HCT116 (cell line): ENCODE measurements at regions not wholly inside any gene's neighbourhood (a gene's known extent, or its start where the extent isn't known, plus 50 kb on each side); places are given as distances from the start of the nearest gene placed in this dataset.
A peak's percentile ranks its signal among the peaks of the same experiment; 100 is the strongest.

Experiments used
- ATAC-seq: fragments of 200-7000 bp; cut with Tn5 transposase; 2 replicates; pipeline ENCODE4 v1.9.1; 2020; ENCODE audit warnings: mild to moderate bottlenecking, moderate library complexity
- BruUV-seq: library from RNA; stranded (reverse); fragments of 400-500 nt; replicated peaks from 2 replicates; lab custom pipeline; 2021; lab: Mats Ljungman, UMichigan
- CTCF ChIA-PET: fragments of 300-600 bp; sonication (Branson Sonifier 250); formaldehyde crosslinking; loops from one replicate; lab custom pipeline; 2021; ENCODE audit warnings: antibody characterized with exemption; lab: Charles Lee
- POLR2A ChIA-PET: fragments of 300-600, 350-600 bp; sonication (Branson Sonifier 250); formaldehyde crosslinking; loops from one replicate; lab custom pipeline; 2021; ENCODE audit warnings: antibody characterized with exemption; lab: Charles Lee
- RAD21 ChIA-PET, 2 experiments: fragments of 300-600 bp; sonication (Branson Sonifier 250); formaldehyde crosslinking; loops; one replicate each; lab custom pipeline; 2023; ENCODE audit warnings: low total read pairs in 2 of 2; ENCODE audit not compliant: uncharacterized antibody in 2 of 2, unreplicated experiment in 2 of 2, low non-redundant PET in 1 of 2; lab: Charles Lee
- DNase-seq: peaks from one replicate; pipeline ENCODE4 v3.0.0-alpha.2; 2010; ENCODE audit warnings: low read depth, low spot score
- H2AFZ ChIP-seq: fragments of 200-600 bp; shearing (Covaris generic), sonication (generic); 2 replicates; pipeline ENCODE4 v1.6.1; 2017; ENCODE audit warnings: low read depth, mixed run types, mixed read lengths, antibody characterized with exemption, low read length; ENCODE audit not compliant: poor library complexity, severe bottlenecking
- H3K27ac ChIP-seq: 2 replicates; pipeline ENCODE4 v1.5.1; 2012; ENCODE audit warnings: low read depth, low read length
- H3K27me3 ChIP-seq: fragments of 200-600 bp; sonication (generic); 2 replicates; pipeline ENCODE4 v1.6.1; 2016; ENCODE audit warnings: mixed run types, low read length, mixed read lengths; ENCODE audit not compliant: insufficient read depth
- H3K36me3 ChIP-seq, 2 experiments: fragments of 200-500 bp in 1 of 2; fragments of 200-600 bp in 1 of 2; sonication (Bioruptor generic) in 1 of 2; sonication (generic) in 1 of 2; 2 replicates each; pipeline versions ENCODE4 v1.5.1 to v1.6.1; 2014 to 2016; ENCODE audit warnings: low read length in 2 of 2, inconsistent platforms in 1 of 2, mixed read lengths in 1 of 2, mixed run types in 1 of 2; ENCODE audit not compliant: insufficient read depth in 2 of 2, control insufficient read depth in 1 of 2
- H3K4me1 ChIP-seq, 2 experiments: fragments of 200-600 bp in 1 of 2; sonication (generic) in 1 of 2; 2 replicates each; pipeline versions ENCODE4 v1.5.1 to v1.6.1; 2012 to 2017; ENCODE audit warnings: low read length in 2 of 2, inconsistent platforms in 1 of 2, mild to moderate bottlenecking in 1 of 2, mixed read lengths in 1 of 2, mixed run types in 1 of 2, moderate library complexity in 1 of 2; ENCODE audit not compliant: insufficient read depth in 2 of 2, control insufficient read depth in 1 of 2
- H3K4me2 ChIP-seq: fragments of 200-600 bp; sonication (generic); 2 replicates; pipeline ENCODE4 v1.6.1; 2017; ENCODE audit warnings: mixed run types, low read length, mixed read lengths
- H3K4me3 ChIP-seq, 2 experiments: fragments of 200-600 bp in 1 of 2; sonication (generic) in 1 of 2; replicated peaks in 1 of 2; 2 replicates each; pipeline ENCODE4 v1.5.1; 2011 to 2016; ENCODE audit warnings: low read length in 2 of 2, control low read depth in 1 of 2, low read depth in 1 of 2, mild to moderate bottlenecking in 1 of 2, mixed read lengths in 1 of 2, mixed run types in 1 of 2
- H3K79me2 ChIP-seq: fragments of 200-600 bp; sonication (generic); 2 replicates; pipeline ENCODE4 v1.6.1; 2017; ENCODE audit warnings: mild to moderate bottlenecking, mixed run types, low read length, moderate library complexity, mixed read lengths; ENCODE audit not compliant: insufficient read depth
- H3K9ac ChIP-seq: fragments of 200-600 bp; sonication (generic); 2 replicates; pipeline ENCODE4 v1.6.1; 2016; ENCODE audit warnings: low read length, mixed read lengths
- H3K9me2 ChIP-seq: fragments of 200-600 bp; sonication (generic), shearing (Covaris generic); 2 replicates; pipeline ENCODE4 v1.6.1; 2017; ENCODE audit warnings: mixed run types, mild to moderate bottlenecking, moderate library complexity; ENCODE audit not compliant: insufficient read depth
- H3K9me3 ChIP-seq, 2 experiments: fragments of 200-500 bp in 1 of 2; fragments of 200-600 bp in 1 of 2; sonication (Bioruptor generic) in 1 of 2; sonication (generic) in 1 of 2; 2 replicates each; pipeline ENCODE4 v1.6.1; 2014 to 2017; ENCODE audit warnings: low read length in 2 of 2, mixed read lengths in 2 of 2, inconsistent platforms in 1 of 2, low read depth in 1 of 2, mild to moderate bottlenecking in 1 of 2, mixed run types in 1 of 2, moderate library complexity in 1 of 2; ENCODE audit not compliant: control insufficient read depth in 1 of 2, insufficient read depth in 1 of 2
- H4K20me1 ChIP-seq: fragments of 200-600 bp; sonication (generic), shearing (Covaris generic); 2 replicates; pipeline ENCODE4 v1.6.1; 2017; ENCODE audit warnings: mixed run types, mild to moderate bottlenecking, moderate library complexity; ENCODE audit not compliant: insufficient read depth
- ELF1 ChIP-seq: IDR thresholded peaks from 2 replicates; pipeline ENCODE4 v1.6.1; 2012; ENCODE audit warnings: low read depth, borderline replicate concordance
- EZH2 ChIP-seq: fragments of 200-600 bp; sonication (generic); IDR thresholded peaks from 2 replicates; pipeline ENCODE4 v1.6.1; 2017; ENCODE audit warnings: antibody characterized with exemption, mixed run types
- FOSL1 ChIP-seq: IDR thresholded peaks from 2 replicates; pipeline ENCODE4 v1.6.1; 2012; ENCODE audit warnings: low read depth
- POLR2A ChIP-seq: IDR thresholded peaks from 2 replicates; pipeline ENCODE4 v1.7.0; 2011; ENCODE audit warnings: borderline replicate concordance; ENCODE audit not compliant: insufficient read depth, insufficient read length; ENCODE audit errors: extremely low read depth
- RAD21 ChIP-seq: IDR thresholded peaks from 2 replicates; pipeline ENCODE4 v1.6.1; 2012; ENCODE audit warnings: low read depth, mild to moderate bottlenecking
- SRF ChIP-seq: IDR thresholded peaks from 2 replicates; pipeline ENCODE4 v1.6.1; 2012; ENCODE audit warnings: low read depth
- TCF7L2 ChIP-seq: IDR thresholded peaks from 2 replicates; pipeline ENCODE4 v1.7.0; 2011; ENCODE audit warnings: borderline replicate concordance, inconsistent platforms; ENCODE audit not compliant: insufficient read depth, insufficient read length; ENCODE audit errors: extremely low read depth
- YY1 ChIP-seq: IDR thresholded peaks from 2 replicates; pipeline ENCODE4 v1.6.1; 2011; ENCODE audit warnings: low read length, low read depth, moderate library complexity, mild to moderate bottlenecking; ENCODE audit not compliant: insufficient replicate concordance; ENCODE audit errors: extremely low read depth
- ZFX ChIP-seq: fragments of 450-650 bp; IDR thresholded peaks from 2 replicates; pipeline ENCODE4 v1.6.1; 2017
- ZNF274 ChIP-seq: fragments of 200-500 bp; sonication (Bioruptor generic); IDR thresholded peaks from 2 replicates; pipeline ENCODE4 v1.6.1; 2014; ENCODE audit warnings: mild to moderate bottlenecking, low read depth, low read length, inconsistent platforms
- intact Hi-C: fragments of 100-400 bp; cut with micrococcal nuclease; formaldehyde crosslinking; loops from 2 replicates; pipeline ENCODE4 v1.10.0; 2022
- TF ChIP-seq, protein P1 (sequence below): IDR thresholded peaks from 2 replicates; pipeline ENCODE4 v1.6.1; 2012; ENCODE audit warnings: low read depth
- TF ChIP-seq, protein P2 (sequence below), 3 experiments: fragments of 200-600 bp in 1 of 3; sonication (generic) in 1 of 3; IDR thresholded peaks in 2 of 3; conservative IDR thresholded peaks in 1 of 3; 2 replicates each; pipeline ENCODE4 v1.5.1; 2012 to 2017; ENCODE audit warnings: low read depth in 2 of 3, low read length in 2 of 3, antibody characterized with exemption in 1 of 3, borderline replicate concordance in 1 of 3, control low read depth in 1 of 3, mild to moderate bottlenecking in 1 of 3, mixed read lengths in 1 of 3, mixed run types in 1 of 3, moderate library complexity in 1 of 3; ENCODE audit not compliant: insufficient read depth in 1 of 3
- TF ChIP-seq, protein P3 (sequence below): IDR thresholded peaks from 2 replicates; pipeline ENCODE4 v1.6.1; 2012

DNA sequence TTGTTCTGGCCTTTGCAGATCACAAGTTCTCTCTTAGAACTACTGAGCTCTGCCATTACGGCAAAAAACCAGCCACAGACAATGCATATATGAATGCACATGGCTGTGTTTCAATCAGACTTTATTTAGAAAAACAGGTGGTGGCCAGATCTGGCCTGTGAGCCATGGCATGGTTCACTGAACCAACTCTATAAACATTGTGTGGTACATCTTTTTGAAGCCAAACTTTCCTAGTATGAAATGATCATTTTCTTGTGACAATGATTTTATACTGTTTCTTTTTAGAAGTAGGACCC lies 65.9 kb upstream of the AMZ2 start:
- ChIA-PET RAD21 (no interaction called here), CTCF (interaction anchor here (0.8 to 2.3 kb wide), 3 partner anchors 9 to 23 kb away, joined by 3 to 6 read pairs (median 5); no protein-coding TSS in a partner anchor), POLR2A (interaction anchor here (1.2 to 1.5 kb wide), 2 partner anchors 23 to 146 kb away, joined by 3 read pairs; partner anchors contain the start of gene KPNA2)
- Histone ChIP-seq H3K4me3 (no peak overlapping the region), H3K79me2 (no peaks in the 10 kb centered on the region), H3K9me2 (no peaks in the 10 kb centered on the region), H3K9ac (peak overlapping the region; percentile 59), H3K4me1 (peaks cover 44 to 58% of the 10 kb centered on the region in 2 experiments), H3K9me3 (no peaks in the 10 kb centered on the region), H4K20me1 (no peaks in the 10 kb centered on the region), H3K4me2 (peak overlapping the region; percentile 78), H3K27me3 (no peaks in the 10 kb centered on the region), H3K36me3 (no peaks in the 10 kb centered on the region), H3K27ac (peak overlapping the region; percentile 86; the same call in 1 of the 2 replicates), H2AFZ (peak overlapping the region; percentile 93)
- TF ChIP-seq ELF1 (no peak), SRF (no peak)
- TF ChIP-seq, protein P1, sequence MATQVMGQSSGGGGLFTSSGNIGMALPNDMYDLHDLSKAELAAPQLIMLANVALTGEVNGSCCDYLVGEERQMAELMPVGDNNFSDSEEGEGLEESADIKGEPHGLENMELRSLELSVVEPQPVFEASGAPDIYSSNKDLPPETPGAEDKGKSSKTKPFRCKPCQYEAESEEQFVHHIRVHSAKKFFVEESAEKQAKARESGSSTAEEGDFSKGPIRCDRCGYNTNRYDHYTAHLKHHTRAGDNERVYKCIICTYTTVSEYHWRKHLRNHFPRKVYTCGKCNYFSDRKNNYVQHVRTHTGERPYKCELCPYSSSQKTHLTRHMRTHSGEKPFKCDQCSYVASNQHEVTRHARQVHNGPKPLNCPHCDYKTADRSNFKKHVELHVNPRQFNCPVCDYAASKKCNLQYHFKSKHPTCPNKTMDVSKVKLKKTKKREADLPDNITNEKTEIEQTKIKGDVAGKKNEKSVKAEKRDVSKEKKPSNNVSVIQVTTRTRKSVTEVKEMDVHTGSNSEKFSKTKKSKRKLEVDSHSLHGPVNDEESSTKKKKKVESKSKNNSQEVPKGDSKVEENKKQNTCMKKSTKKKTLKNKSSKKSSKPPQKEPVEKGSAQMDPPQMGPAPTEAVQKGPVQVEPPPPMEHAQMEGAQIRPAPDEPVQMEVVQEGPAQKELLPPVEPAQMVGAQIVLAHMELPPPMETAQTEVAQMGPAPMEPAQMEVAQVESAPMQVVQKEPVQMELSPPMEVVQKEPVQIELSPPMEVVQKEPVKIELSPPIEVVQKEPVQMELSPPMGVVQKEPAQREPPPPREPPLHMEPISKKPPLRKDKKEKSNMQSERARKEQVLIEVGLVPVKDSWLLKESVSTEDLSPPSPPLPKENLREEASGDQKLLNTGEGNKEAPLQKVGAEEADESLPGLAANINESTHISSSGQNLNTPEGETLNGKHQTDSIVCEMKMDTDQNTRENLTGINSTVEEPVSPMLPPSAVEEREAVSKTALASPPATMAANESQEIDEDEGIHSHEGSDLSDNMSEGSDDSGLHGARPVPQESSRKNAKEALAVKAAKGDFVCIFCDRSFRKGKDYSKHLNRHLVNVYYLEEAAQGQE, result no peak
- ATAC-seq, result no peak
- intact Hi-C loops, result no loop called here
- BruUV-seq, result no TSS peak
- no peak for DNase-seq

DNA sequence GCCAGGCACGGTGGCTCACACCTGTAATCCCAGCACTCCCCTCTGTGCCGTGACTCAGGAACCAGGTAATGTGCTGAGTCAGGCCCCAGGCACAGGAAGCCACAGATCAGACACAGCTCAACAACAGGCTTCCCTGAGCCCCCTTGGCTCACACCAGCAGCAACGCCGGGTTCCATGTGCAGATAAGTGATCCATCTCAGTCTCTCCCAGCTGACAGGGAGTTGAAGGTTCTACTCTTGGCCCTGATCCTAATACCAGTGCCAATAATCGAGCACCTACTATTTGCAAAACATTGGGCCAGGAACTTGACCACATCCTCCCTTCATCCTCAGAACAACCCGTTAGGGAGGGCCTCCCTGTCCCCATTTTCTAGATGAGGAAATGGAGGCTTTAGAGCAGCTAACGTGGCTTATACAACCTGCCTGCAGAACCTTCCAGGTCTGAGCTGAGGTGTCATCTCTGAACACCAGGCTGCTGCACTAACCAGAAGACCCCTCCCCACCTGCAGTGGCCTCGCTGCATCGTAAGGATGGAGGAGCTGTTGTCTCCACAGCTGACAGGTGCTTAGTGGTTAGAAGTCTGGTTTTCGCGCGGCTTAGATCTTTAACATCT lies 64.8 kb upstream of the AMZ2 start:
- peak overlapping the region; percentile 86 for H3K27ac ChIP-seq
- H4K20me1 ChIP-seq, result no peaks in the 10 kb centered on the region
- peak; percentile 84 for ATAC-seq
- RAD21 ChIA-PET, result no interaction called here
- peak overlapping the region; percentile 22 to 50 for H3K4me3 ChIP-seq
- H3K27me3 ChIP-seq, result no peaks in the 10 kb centered on the region
- no peaks in the 10 kb centered on the region for H3K9me2 ChIP-seq
- no peaks in the 10 kb centered on the region for H3K36me3 ChIP-seq
- H3K79me2 ChIP-seq, result no peaks in the 10 kb centered on the region
- peak; percentile 78 for DNase-seq
- TSS peak; percentile 46 for BruUV-seq
- H3K4me2 ChIP-seq, result peak overlapping the region; percentile 78
- POLR2A ChIA-PET, result interaction anchor here (1.5 to 1.8 kb wide), 3 partner anchors 17 to 22 kb away, joined by 3 to 7 read pairs (median 4); no protein-coding TSS in a partner anchor
- CTCF ChIA-PET, result interaction anchor here (0.6 to 4.2 kb wide), 5 partner anchors 10 to 275 kb away, joined by 3 to 23 read pairs (median 6); no protein-coding TSS in a partner anchor
- intact Hi-C loops, result no loop called here
- H3K9ac ChIP-seq, result peak overlapping the region; percentile 59
- H2AFZ ChIP-seq, result peak overlapping the region; percentile 57
- peaks cover 44 to 58% of the 10 kb centered on the region in 2 experiments for H3K4me1 ChIP-seq
- no peaks in the 10 kb centered on the region for H3K9me3 ChIP-seq
- TF ChIP-seq, protein P2, sequence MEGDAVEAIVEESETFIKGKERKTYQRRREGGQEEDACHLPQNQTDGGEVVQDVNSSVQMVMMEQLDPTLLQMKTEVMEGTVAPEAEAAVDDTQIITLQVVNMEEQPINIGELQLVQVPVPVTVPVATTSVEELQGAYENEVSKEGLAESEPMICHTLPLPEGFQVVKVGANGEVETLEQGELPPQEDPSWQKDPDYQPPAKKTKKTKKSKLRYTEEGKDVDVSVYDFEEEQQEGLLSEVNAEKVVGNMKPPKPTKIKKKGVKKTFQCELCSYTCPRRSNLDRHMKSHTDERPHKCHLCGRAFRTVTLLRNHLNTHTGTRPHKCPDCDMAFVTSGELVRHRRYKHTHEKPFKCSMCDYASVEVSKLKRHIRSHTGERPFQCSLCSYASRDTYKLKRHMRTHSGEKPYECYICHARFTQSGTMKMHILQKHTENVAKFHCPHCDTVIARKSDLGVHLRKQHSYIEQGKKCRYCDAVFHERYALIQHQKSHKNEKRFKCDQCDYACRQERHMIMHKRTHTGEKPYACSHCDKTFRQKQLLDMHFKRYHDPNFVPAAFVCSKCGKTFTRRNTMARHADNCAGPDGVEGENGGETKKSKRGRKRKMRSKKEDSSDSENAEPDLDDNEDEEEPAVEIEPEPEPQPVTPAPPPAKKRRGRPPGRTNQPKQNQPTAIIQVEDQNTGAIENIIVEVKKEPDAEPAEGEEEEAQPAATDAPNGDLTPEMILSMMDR (IDR thresholded peaks at IDR 0.05 in 2 of 3, conservative IDR thresholded peaks at IDR 0.05 in 1 of 3; ENCODE audit: borderline replicate concordance in 1 of 3, insufficient read depth in 1 of 3, low read depth in 2 of 3, low read length in 2 of 3), result no peak
- TF ChIP-seq ZNF274 (no peak), POLR2A (no peak), TCF7L2 (no peak), RAD21 (no peak), SRF (no peak), YY1 (no peak), ZFX (no peak), FOSL1 (peak; percentile 51; the same call in 1 of the 2 replicates), EZH2 (no peak)
- TF ChIP-seq, protein P3, sequence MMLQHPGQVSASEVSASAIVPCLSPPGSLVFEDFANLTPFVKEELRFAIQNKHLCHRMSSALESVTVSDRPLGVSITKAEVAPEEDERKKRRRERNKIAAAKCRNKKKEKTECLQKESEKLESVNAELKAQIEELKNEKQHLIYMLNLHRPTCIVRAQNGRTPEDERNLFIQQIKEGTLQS, result no peak
